Glutamatergic neuron (in vitro differentiated cells): ENCODE measurements at regions not wholly inside any gene's neighbourhood (a gene's known extent, or its start where the extent isn't known, plus 50 kb on each side); places are given as distances from the start of the nearest gene placed in this dataset.

Source experiments
- DNase-seq: peaks from one replicate; pipeline ENCODE4 v3.0.0; 2022
- H3K27ac Mint-ChIP-seq: one replicate; pipeline ENCODE4 v1.8.0; 2020; ENCODE audit warnings: mild to moderate bottlenecking, mixed read lengths, inconsistent platforms; ENCODE audit not compliant: unreplicated experiment
- H3K27me3 Mint-ChIP-seq: one replicate; pipeline ENCODE4 v1.8.0; 2020; ENCODE audit warnings: mild to moderate bottlenecking, moderate library complexity, mixed read lengths, inconsistent platforms; ENCODE audit not compliant: unreplicated experiment
- H3K36me3 Mint-ChIP-seq: one replicate; pipeline ENCODE4 v1.8.0; 2020; ENCODE audit warnings: mild to moderate bottlenecking, mixed read lengths, inconsistent platforms; ENCODE audit not compliant: unreplicated experiment
- H3K4me1 Mint-ChIP-seq: one replicate; pipeline ENCODE4 v1.8.0; 2020; ENCODE audit warnings: mild to moderate bottlenecking, low read depth, mixed read lengths, inconsistent platforms; ENCODE audit not compliant: unreplicated experiment
- H3K4me3 Mint-ChIP-seq: one replicate; pipeline ENCODE4 v1.8.0; 2020; ENCODE audit warnings: mild to moderate bottlenecking, mixed read lengths, inconsistent platforms; ENCODE audit not compliant: unreplicated experiment
- H3K9me3 Mint-ChIP-seq: one replicate; pipeline ENCODE4 v1.8.0; 2020; ENCODE audit warnings: mild to moderate bottlenecking, moderate library complexity, mixed read lengths, inconsistent platforms; ENCODE audit not compliant: unreplicated experiment
- TF ChIP-seq, protein P1 (sequence below): fragments of 200-600 bp; sonication (generic); IDR thresholded peaks from one replicate; pipeline ENCODE4 v1.5.0; 2021; ENCODE audit not compliant: partially characterized antibody, unreplicated experiment

DNA sequence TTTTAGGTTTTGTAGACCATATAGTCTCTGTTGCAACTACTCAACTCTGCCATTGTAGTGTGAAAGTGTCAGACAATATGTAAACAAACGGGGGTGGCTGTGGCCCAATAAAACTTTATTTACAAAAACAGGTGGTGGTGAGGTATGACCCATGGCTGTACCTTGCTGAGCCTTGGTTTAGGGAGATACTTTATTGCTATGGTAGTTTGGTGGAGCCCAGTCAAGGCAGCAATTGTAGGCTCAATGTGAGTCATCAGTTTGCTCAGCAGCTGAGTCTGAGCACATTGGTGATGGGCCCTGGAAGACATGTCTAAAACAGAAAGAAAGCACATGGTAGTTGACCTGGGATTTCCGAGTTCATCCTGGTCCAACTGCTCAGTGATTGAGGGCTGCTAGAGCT, 242.5 kb downstream of the REEP3 start:
- no peak for DNase-seq
- H3K4me3 Mint-ChIP-seq = no peak overlapping the region
- no peaks in the 10 kb centered on the region for H3K27me3 Mint-ChIP-seq
- TF ChIP-seq, protein P1, sequence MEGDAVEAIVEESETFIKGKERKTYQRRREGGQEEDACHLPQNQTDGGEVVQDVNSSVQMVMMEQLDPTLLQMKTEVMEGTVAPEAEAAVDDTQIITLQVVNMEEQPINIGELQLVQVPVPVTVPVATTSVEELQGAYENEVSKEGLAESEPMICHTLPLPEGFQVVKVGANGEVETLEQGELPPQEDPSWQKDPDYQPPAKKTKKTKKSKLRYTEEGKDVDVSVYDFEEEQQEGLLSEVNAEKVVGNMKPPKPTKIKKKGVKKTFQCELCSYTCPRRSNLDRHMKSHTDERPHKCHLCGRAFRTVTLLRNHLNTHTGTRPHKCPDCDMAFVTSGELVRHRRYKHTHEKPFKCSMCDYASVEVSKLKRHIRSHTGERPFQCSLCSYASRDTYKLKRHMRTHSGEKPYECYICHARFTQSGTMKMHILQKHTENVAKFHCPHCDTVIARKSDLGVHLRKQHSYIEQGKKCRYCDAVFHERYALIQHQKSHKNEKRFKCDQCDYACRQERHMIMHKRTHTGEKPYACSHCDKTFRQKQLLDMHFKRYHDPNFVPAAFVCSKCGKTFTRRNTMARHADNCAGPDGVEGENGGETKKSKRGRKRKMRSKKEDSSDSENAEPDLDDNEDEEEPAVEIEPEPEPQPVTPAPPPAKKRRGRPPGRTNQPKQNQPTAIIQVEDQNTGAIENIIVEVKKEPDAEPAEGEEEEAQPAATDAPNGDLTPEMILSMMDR = no peak
- H3K27ac Mint-ChIP-seq = no peak overlapping the region
- H3K9me3 Mint-ChIP-seq = peaks cover 2% of the 10 kb centered on the region
- peaks cover 4% of the 10 kb centered on the region for H3K4me1 Mint-ChIP-seq
- no peaks in the 10 kb centered on the region for H3K36me3 Mint-ChIP-seq

DNA sequence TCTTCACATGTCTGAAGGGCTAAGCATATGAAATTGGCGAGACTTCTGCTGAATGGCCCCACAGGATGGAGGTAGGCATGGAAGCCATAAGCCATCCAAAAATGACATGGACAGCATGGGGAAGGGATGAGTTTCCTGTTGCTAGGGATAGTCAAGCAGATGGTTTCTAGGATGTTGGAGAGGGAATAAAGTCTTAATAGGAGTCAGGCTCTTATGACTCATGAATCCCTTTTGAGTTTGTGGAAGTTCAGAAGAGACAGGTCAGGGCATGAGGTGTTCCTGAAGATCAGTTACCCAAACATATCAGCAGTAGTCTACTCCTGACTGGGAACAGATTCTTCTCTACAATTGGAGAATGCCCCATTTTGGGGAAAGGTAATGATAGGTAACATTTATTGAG, 243.9 kb downstream of the REEP3 start:
- TF ChIP-seq, protein P1 = no peak
- peaks cover 6% of the 10 kb centered on the region for H3K4me1 Mint-ChIP-seq
- no peak for DNase-seq

DNA sequence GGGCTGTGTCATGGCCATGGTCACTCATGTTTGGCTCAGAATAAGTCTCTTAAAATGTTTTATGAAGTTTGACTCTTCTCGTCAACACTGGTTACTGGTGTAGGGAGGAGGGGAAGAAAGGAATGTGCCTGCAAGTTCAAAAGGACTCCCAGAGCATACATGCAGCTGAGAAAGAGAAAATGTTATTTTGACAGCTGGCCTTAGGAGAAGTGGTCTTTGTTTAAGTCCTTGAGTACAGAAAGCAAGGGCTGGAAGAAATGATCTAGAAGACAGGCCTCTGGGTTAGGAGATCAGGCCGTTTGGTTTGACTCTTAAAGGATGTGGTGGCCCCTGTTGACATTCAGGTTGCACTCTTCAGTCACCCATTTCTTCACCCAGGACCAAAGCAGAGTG, 245.5 kb downstream of the REEP3 start:
- TF ChIP-seq, protein P1 = no peak
- peaks cover 6% of the 10 kb centered on the region for H3K4me1 Mint-ChIP-seq
- peaks cover 2% of the 10 kb centered on the region for H3K9me3 Mint-ChIP-seq
- DNase-seq = no peak
- H3K27me3 Mint-ChIP-seq = no peaks in the 10 kb centered on the region
- H3K27ac Mint-ChIP-seq = no peak overlapping the region
- H3K36me3 Mint-ChIP-seq = no peaks in the 10 kb centered on the region
- H3K4me3 Mint-ChIP-seq = no peak overlapping the region

More for the DNA sequence above, 243.9 kb downstream of the REEP3 start:
- Mint-ChIP-seq H3K36me3 (no peaks in the 10 kb centered on the region), H3K27me3 (no peaks in the 10 kb centered on the region), H3K4me3 (no peak overlapping the region), H3K9me3 (peaks cover 2% of the 10 kb centered on the region), H3K27ac (no peak overlapping the region)

DNA sequence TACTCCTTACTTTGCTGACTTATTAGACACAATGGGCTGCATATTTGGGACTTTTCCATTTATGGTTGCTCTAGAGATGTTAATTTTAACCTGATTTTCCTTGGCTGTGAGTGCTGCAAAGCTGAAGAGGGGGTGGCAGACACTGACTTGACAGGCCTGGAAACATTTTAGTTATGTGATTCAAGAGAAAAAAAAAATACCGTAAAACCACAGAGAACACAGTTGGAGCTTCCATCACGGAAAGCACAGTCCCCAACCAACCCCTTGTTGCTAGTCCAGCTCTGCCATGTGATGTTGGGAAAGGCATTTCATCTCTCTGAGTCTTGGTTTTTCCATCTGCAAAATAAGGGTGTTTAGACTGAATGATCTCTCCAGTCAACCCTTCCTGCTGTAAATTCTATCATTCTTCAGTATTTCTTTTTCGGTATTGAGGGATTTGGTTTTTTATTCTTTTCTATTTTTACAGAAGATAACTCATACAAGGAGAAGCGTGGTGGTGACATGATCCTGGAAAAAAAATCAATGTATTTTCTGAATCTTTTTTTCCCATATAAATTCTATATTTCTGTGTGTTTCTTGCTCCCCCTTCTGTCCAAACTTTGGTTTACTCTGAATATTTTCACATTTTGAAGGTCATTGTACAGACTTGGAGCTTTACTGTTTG, 246.1 kb downstream of the REEP3 start:
- TF ChIP-seq, protein P1 = peak; percentile 35
- Mint-ChIP-seq H3K4me1 (peaks cover 6% of the 10 kb centered on the region), H3K27ac (no peak overlapping the region), H3K36me3 (no peaks in the 10 kb centered on the region), H3K27me3 (no peaks in the 10 kb centered on the region), H3K4me3 (no peak overlapping the region), H3K9me3 (peaks cover 2% of the 10 kb centered on the region)
- no peak for DNase-seq

DNA sequence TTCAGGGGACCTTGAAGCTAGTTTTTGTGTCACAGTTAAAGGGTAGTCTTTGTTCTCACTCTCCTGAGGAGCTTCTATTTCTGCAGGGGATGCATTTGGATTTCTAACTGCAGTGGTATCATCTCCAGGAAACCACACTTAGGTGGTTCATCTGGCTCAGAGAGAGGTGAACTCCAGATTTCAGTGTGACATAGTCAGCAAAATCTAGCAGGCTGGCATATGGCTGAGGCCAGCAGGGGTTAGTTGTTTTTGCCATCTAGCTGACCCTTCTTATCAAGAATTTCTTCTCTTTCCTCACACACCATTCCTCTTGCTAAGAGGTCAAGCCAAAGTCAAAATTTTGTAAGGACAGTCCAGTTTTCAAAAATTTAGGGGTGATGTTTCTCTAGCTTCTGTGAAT, 248.2 kb downstream of the REEP3 start:
- H3K27ac Mint-ChIP-seq = no peak overlapping the region
- DNase-seq = no peak
- TF ChIP-seq, protein P1 = no peak
- H3K27me3 Mint-ChIP-seq = no peaks in the 10 kb centered on the region
- H3K36me3 Mint-ChIP-seq = no peaks in the 10 kb centered on the region
- peaks cover 2% of the 10 kb centered on the region for H3K9me3 Mint-ChIP-seq
- peaks cover 6% of the 10 kb centered on the region for H3K4me1 Mint-ChIP-seq
- H3K4me3 Mint-ChIP-seq = no peak overlapping the region
